Stimulated activated CD4-positive, alpha-beta T cell treated with anti-CD3 and anti-CD28 coated beads, Interleukin-2, amount 100 ng/mL, for 24 hours (primary cell): ENCODE measurements at regions not wholly inside any gene's neighbourhood (a gene's known extent, or its start where the extent isn't known, plus 50 kb on each side); places are given as distances from the start of the nearest gene placed in this dataset.
"Not testable (repeated sequence)": the region's sequence is repeated elsewhere in the genome, so short reads cannot be mapped to it uniquely, and the experiment has no call there.

Source experiments
- DNase-seq, 2 donors: peaks; one replicate each; pipeline ENCODE4 v3.0.0-alpha.2; 2020

- DNase-seq, result not testable (repeated sequence)
Observed at GRCh38 chr7:55702831-55703230, 130.5 kb upstream of the VOPP1 start.

- DNase-seq, result not testable (repeated sequence)
Observed at GRCh38 chr7:55699450-55699842, 127.1 kb upstream of the VOPP1 start.

- DNase-seq, result not testable (repeated sequence)
Observed at GRCh38 chr7:55698607-55699449, 126.5 kb upstream of the VOPP1 start.

- DNase-seq, result not testable (repeated sequence)
Observed at GRCh38 chr7:55695893-55696701, 123.8 kb upstream of the VOPP1 start.

GRCh38 chr7:55694484-55694883 is 122.2 kb upstream of the VOPP1 start:
- DNase-seq, result not testable (repeated sequence)

- DNase-seq, result not testable (repeated sequence)
Observed at GRCh38 chr7:55688684-55689681, 116.7 kb upstream of the VOPP1 start.

- DNase-seq, result not testable (repeated sequence)
Observed at GRCh38 chr7:55688261-55688660, 116.0 kb upstream of the VOPP1 start.

- not testable (repeated sequence) for DNase-seq
Observed at GRCh38 chr7:55687252-55687651, 115.0 kb upstream of the VOPP1 start.

- not testable (repeated sequence) for DNase-seq
Observed at GRCh38 chr7:55686771-55687170, 114.5 kb upstream of the VOPP1 start.

- not testable (repeated sequence) for DNase-seq
Observed at GRCh38 chr7:55683501-55683900, 111.2 kb upstream of the VOPP1 start.

GRCh38 chr7:55675589-55675988 is 103.3 kb upstream of the VOPP1 start:
- not testable (repeated sequence) for DNase-seq

GRCh38 chr7:55673525-55673924 is 101.2 kb upstream of the VOPP1 start:
- not testable (repeated sequence) for DNase-seq

- not testable (repeated sequence) for DNase-seq
Observed at GRCh38 chr7:55672084-55672483, 99.8 kb upstream of the VOPP1 start.

- no peak for DNase-seq
Observed at GRCh38 chr7:55657654-55658053, 85.4 kb upstream of the VOPP1 start.

- DNase-seq, result no peak
Observed at GRCh38 chr7:55651057-55651456, 78.8 kb upstream of the VOPP1 start.

- DNase-seq, result no peak
Observed at GRCh38 chr7:55649238-55649637, 76.9 kb upstream of the VOPP1 start.

GRCh38 chr7:55644567-55644966 is 72.3 kb upstream of the VOPP1 start:
- DNase-seq, result no peak

- no peak for DNase-seq
Observed at GRCh38 chr7:55642266-55642665, 70.0 kb upstream of the VOPP1 start.

GRCh38 chr7:55641811-55642210 is 69.5 kb upstream of the VOPP1 start:
- DNase-seq, result no peak

- DNase-seq, result peak in 1 of 2 donors; percentile 28
Observed at GRCh38 chr7:55641273-55641691, 69.0 kb upstream of the VOPP1 start.

- no peak for DNase-seq
Observed at GRCh38 chr7:55639640-55640039, 67.3 kb upstream of the VOPP1 start.

- DNase-seq, result no peak
Observed at GRCh38 chr7:55629051-55629677, 56.9 kb upstream of the VOPP1 start.
